ENCODE measurements at regions not wholly inside any gene's neighbourhood (a gene's known extent, or its start where the extent isn't known, plus 50 kb on each side); places are given as distances from the start of the nearest gene placed in this dataset.

- Histone ChIP-seq H3K36me3 (ENCODE audit: control insufficient read depth in 1 of 2, insufficient read depth in 2 of 2, low read length in 2 of 2) (no peaks in the 10 kb centered on the region), H3K9me3 (ENCODE audit: insufficient read depth, low read depth, low read length) (no peaks in the 10 kb centered on the region), H4K91ac (ENCODE audit: low read depth, low read length) (no peak overlapping the region), H3K4me3 (ENCODE audit: low read depth, low read length) (no peak overlapping the region), H3K14ac (ENCODE audit: low read length) (no peak overlapping the region), H3K79me1 (ENCODE audit: low read length) (no peaks in the 10 kb centered on the region), H4K12ac (ENCODE audit: low read depth, low read length) (no peak overlapping the region), H3K4me1 (ENCODE audit: control insufficient read depth in 1 of 2, insufficient read depth in 2 of 2, low read length in 2 of 2) (no peaks in the 10 kb centered on the region), H2AFZ (ENCODE audit: insufficient read depth, low read length, poor library complexity) (no peak overlapping the region), H2BK12ac (ENCODE audit: low read length) (no peak overlapping the region), H3K27ac (ENCODE audit: low read depth, low read length) (peak overlapping the region; percentile 41), H3K9ac (ENCODE audit: low read length) (no peak overlapping the region), H2BK5ac (ENCODE audit: low read depth, low read length, poor library complexity) (peak overlapping the region; percentile 19), H3K4ac (ENCODE audit: low read depth, low read length) (no peak overlapping the region), H2AK5ac (ENCODE audit: low read length) (no peak overlapping the region), H3K4me2 (ENCODE audit: low read length) (no peak overlapping the region), H3K23ac (ENCODE audit: low read length) (no peak overlapping the region), H2BK120ac (ENCODE audit: insufficient read depth, low read length, poor library complexity) (no peak overlapping the region), H3K18ac (ENCODE audit: low read length) (no peak overlapping the region), H3K79me2 (ENCODE audit: control insufficient read depth, insufficient read depth, low read length, poor library complexity) (no peaks in the 10 kb centered on the region), H4K8ac (ENCODE audit: low read depth, low read length) (no peak overlapping the region), H3K27me3 (ENCODE audit: insufficient read depth, low read length) (no peaks in the 10 kb centered on the region)
- no CpG with 5 or more reads among the region's 9 CpGs for WGBS (ENCODE audit: extremely low coverage, insufficient coverage, insufficient read length)
- no peak for DNase-seq
Observed at GRCh38 chrX:15956681-15957080, 102.1 kb upstream of the AP1S2 start.

DNA sequence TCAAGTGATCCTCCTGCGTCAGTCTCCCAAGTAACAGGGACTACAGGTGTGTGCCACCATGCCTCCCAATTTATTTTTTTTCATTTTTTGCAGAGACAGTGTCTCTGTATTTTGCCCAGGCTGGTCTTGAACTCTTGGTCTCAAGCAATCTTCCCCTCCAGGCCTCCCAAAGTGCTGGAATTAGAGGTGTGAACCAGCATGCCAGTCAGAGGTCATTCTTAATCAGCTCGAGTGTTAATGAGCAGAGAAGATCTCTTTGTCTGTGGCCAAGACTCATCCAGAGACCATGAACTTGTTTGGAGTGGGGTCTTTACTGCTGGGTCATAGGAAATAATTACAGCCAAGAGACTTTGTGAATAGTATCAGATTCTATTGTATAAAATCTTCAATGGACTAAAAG is 99.2 kb upstream of the AP1S2 start:
- Histone ChIP-seq H2BK12ac (ENCODE audit: low read length) (no peak overlapping the region), H3K79me2 (ENCODE audit: control insufficient read depth, insufficient read depth, low read length, poor library complexity) (no peaks in the 10 kb centered on the region), H2BK120ac (ENCODE audit: insufficient read depth, low read length, poor library complexity) (no peak overlapping the region), H3K4me1 (ENCODE audit: control insufficient read depth in 1 of 2, insufficient read depth in 2 of 2, low read length in 2 of 2) (no peaks in the 10 kb centered on the region), H3K4ac (ENCODE audit: low read depth, low read length) (no peak overlapping the region), H3K18ac (ENCODE audit: low read length) (no peak overlapping the region), H4K91ac (ENCODE audit: low read depth, low read length) (no peak overlapping the region), H3K27me3 (ENCODE audit: insufficient read depth, low read length) (no peaks in the 10 kb centered on the region), H3K4me3 (ENCODE audit: low read depth, low read length) (no peak overlapping the region), H4K8ac (ENCODE audit: low read depth, low read length) (no peak overlapping the region), H4K12ac (ENCODE audit: low read depth, low read length) (no peak overlapping the region), H3K9me3 (ENCODE audit: insufficient read depth, low read depth, low read length) (no peaks in the 10 kb centered on the region), H2AFZ (ENCODE audit: insufficient read depth, low read length, poor library complexity) (no peak overlapping the region), H3K14ac (ENCODE audit: low read length) (no peak overlapping the region), H3K36me3 (ENCODE audit: control insufficient read depth in 1 of 2, insufficient read depth in 2 of 2, low read length in 2 of 2) (no peaks in the 10 kb centered on the region), H3K27ac (ENCODE audit: low read depth, low read length) (no peak overlapping the region), H2BK5ac (ENCODE audit: low read depth, low read length, poor library complexity) (no peak overlapping the region), H3K23ac (ENCODE audit: low read length) (no peak overlapping the region), H3K79me1 (ENCODE audit: low read length) (no peaks in the 10 kb centered on the region), H3K4me2 (ENCODE audit: low read length) (no peak overlapping the region), H3K9ac (ENCODE audit: low read length) (no peak overlapping the region), H2AK5ac (ENCODE audit: low read length) (no peak overlapping the region)
- no CpG with 5 or more reads among the region's 2 CpGs for WGBS (ENCODE audit: extremely low coverage, insufficient coverage, insufficient read length)
- no peak for DNase-seq

- Histone ChIP-seq H3K4ac (ENCODE audit: low read depth, low read length) (no peak overlapping the region), H2AK5ac (ENCODE audit: low read length) (no peak overlapping the region), H2BK120ac (ENCODE audit: insufficient read depth, low read length, poor library complexity) (no peak overlapping the region), H3K4me2 (ENCODE audit: low read length) (no peak overlapping the region), H4K91ac (ENCODE audit: low read depth, low read length) (no peak overlapping the region), H3K79me1 (ENCODE audit: low read length) (no peaks in the 10 kb centered on the region), H3K9ac (ENCODE audit: low read length) (no peak overlapping the region), H3K4me3 (ENCODE audit: low read depth, low read length) (no peak overlapping the region), H2BK5ac (ENCODE audit: low read depth, low read length, poor library complexity) (no peak overlapping the region), H3K36me3 (ENCODE audit: control insufficient read depth in 1 of 2, insufficient read depth in 2 of 2, low read length in 2 of 2) (no peaks in the 10 kb centered on the region), H2BK12ac (ENCODE audit: low read length) (no peak overlapping the region), H3K79me2 (ENCODE audit: control insufficient read depth, insufficient read depth, low read length, poor library complexity) (no peaks in the 10 kb centered on the region), H3K4me1 (ENCODE audit: control insufficient read depth in 1 of 2, insufficient read depth in 2 of 2, low read length in 2 of 2) (peaks cover 0 to 2% of the 10 kb centered on the region in 2 experiments), H3K23ac (ENCODE audit: low read length) (no peak overlapping the region), H3K27ac (ENCODE audit: low read depth, low read length) (no peak overlapping the region), H3K14ac (ENCODE audit: low read length) (no peak overlapping the region), H4K12ac (ENCODE audit: low read depth, low read length) (no peak overlapping the region), H3K18ac (ENCODE audit: low read length) (no peak overlapping the region), H2AFZ (ENCODE audit: insufficient read depth, low read length, poor library complexity) (no peak overlapping the region), H4K8ac (ENCODE audit: low read depth, low read length) (no peak overlapping the region), H3K9me3 (ENCODE audit: insufficient read depth, low read depth, low read length) (no peaks in the 10 kb centered on the region), H3K27me3 (ENCODE audit: insufficient read depth, low read length) (no peaks in the 10 kb centered on the region)
- WGBS (ENCODE audit: extremely low coverage, insufficient coverage, insufficient read length): no CpG with 5 or more reads among the region's 2 CpGs
- DNase-seq: no peak
Observed at GRCh38 chrX:15952212-15952611, 97.6 kb upstream of the AP1S2 start.

- no peak overlapping the region for H2AK5ac ChIP-seq (ENCODE audit: low read length)
- H2BK12ac ChIP-seq (ENCODE audit: low read length): no peak overlapping the region
- no peak overlapping the region for H4K12ac ChIP-seq (ENCODE audit: low read depth, low read length)
- H4K91ac ChIP-seq (ENCODE audit: low read depth, low read length): peak overlapping the region; percentile 39
- H3K4me2 ChIP-seq (ENCODE audit: low read length): no peak overlapping the region
- no peak overlapping the region for H3K14ac ChIP-seq (ENCODE audit: low read length)
- H3K23ac ChIP-seq (ENCODE audit: low read length): no peak overlapping the region
- WGBS (ENCODE audit: extremely low coverage, insufficient coverage, insufficient read length): no CpG with 5 or more reads among the region's 5 CpGs
- no peak overlapping the region for H2BK120ac ChIP-seq (ENCODE audit: insufficient read depth, low read length, poor library complexity)
- H3K36me3 ChIP-seq (ENCODE audit: control insufficient read depth in 1 of 2, insufficient read depth in 2 of 2, low read length in 2 of 2): no peaks in the 10 kb centered on the region
- no peaks in the 10 kb centered on the region for H3K79me2 ChIP-seq (ENCODE audit: control insufficient read depth, insufficient read depth, low read length, poor library complexity)
- no peak overlapping the region for H2AFZ ChIP-seq (ENCODE audit: insufficient read depth, low read length, poor library complexity)
- no peak overlapping the region for H3K4me3 ChIP-seq (ENCODE audit: low read depth, low read length)
- no peak for DNase-seq
- no peak overlapping the region for H3K9ac ChIP-seq (ENCODE audit: low read length)
- H2BK5ac ChIP-seq (ENCODE audit: low read depth, low read length, poor library complexity): no peak overlapping the region
- H3K4ac ChIP-seq (ENCODE audit: low read depth, low read length): no peak overlapping the region
- no peaks in the 10 kb centered on the region for H3K79me1 ChIP-seq (ENCODE audit: low read length)
- no peaks in the 10 kb centered on the region for H3K27me3 ChIP-seq (ENCODE audit: insufficient read depth, low read length)
- H3K27ac ChIP-seq (ENCODE audit: low read depth, low read length): no peak overlapping the region
- no peak overlapping the region for H4K8ac ChIP-seq (ENCODE audit: low read depth, low read length)
- H3K18ac ChIP-seq (ENCODE audit: low read length): no peak overlapping the region
- H3K9me3 ChIP-seq (ENCODE audit: insufficient read depth, low read depth, low read length): no peaks in the 10 kb centered on the region
- H3K4me1 ChIP-seq (ENCODE audit: control insufficient read depth in 1 of 2, insufficient read depth in 2 of 2, low read length in 2 of 2): peaks cover 0 to 2% of the 10 kb centered on the region in 2 experiments
Observed at GRCh38 chrX:15948318-15948660, 93.7 kb upstream of the AP1S2 start.

Data from trophoblast cell (in vitro differentiated cells and primary cell).